ENCODE measurements at regions not wholly inside any gene's neighbourhood (a gene's known extent, or its start where the extent isn't known, plus 50 kb on each side); places are given as distances from the start of the nearest gene placed in this dataset.

GRCh38 chr15:57890878-57891277, 174.6 kb downstream of the ALDH1A2 start:
- no peak for TF ChIP-seq EZH2phosphoT487 (IDR thresholded peaks at IDR 0.05; ENCODE audit: borderline replicate concordance)
- TF ChIP-seq, protein P1, sequence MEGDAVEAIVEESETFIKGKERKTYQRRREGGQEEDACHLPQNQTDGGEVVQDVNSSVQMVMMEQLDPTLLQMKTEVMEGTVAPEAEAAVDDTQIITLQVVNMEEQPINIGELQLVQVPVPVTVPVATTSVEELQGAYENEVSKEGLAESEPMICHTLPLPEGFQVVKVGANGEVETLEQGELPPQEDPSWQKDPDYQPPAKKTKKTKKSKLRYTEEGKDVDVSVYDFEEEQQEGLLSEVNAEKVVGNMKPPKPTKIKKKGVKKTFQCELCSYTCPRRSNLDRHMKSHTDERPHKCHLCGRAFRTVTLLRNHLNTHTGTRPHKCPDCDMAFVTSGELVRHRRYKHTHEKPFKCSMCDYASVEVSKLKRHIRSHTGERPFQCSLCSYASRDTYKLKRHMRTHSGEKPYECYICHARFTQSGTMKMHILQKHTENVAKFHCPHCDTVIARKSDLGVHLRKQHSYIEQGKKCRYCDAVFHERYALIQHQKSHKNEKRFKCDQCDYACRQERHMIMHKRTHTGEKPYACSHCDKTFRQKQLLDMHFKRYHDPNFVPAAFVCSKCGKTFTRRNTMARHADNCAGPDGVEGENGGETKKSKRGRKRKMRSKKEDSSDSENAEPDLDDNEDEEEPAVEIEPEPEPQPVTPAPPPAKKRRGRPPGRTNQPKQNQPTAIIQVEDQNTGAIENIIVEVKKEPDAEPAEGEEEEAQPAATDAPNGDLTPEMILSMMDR (conservative IDR thresholded peaks at IDR 0.05; ENCODE audit: low read length), result no peak

All from Loucy (cell line).